Esophagus squamous epithelium (tissue), 5 donors: ENCODE measurements at regions not wholly inside any gene's neighbourhood (a gene's known extent, or its start where the extent isn't known, plus 50 kb on each side); places are given as distances from the start of the nearest gene placed in this dataset.
A peak's percentile ranks its signal among the peaks of the same experiment; 100 is the strongest.

Source experiments
- DNase-seq: peaks from one replicate; lab custom pipeline; 2025; lab: John Stamatoyannopoulos, UW
- H3K27ac ChIP-seq, 4 donors: fragments of 200-600 bp; sonication (generic); one replicate each; pipeline ENCODE4 v1.5.1; 2016 to 2019; ENCODE audit warnings: mild to moderate bottlenecking in 1 of 4
- H3K27me3 ChIP-seq, 4 donors: fragments of 200-600 bp; sonication (generic); 1 replicate in 3 of 4; 2 replicates in 1 of 4; pipeline versions ENCODE4 v1.5.1 to v1.6.0; 2017 to 2021; ENCODE audit warnings: antibody characterized with exemption in 1 of 4
- H3K36me3 ChIP-seq, 3 donors: fragments of 200-600 bp; sonication (generic); one replicate each; pipeline ENCODE4 v1.5.1; 2016 to 2019
- H3K4me1 ChIP-seq, 3 donors: fragments of 200-600 bp; sonication (generic); one replicate each; pipeline ENCODE4 v1.5.1; 2017 to 2019
- H3K4me3 ChIP-seq, 4 donors: fragments of 200-600 bp; sonication (generic); 1 replicate in 3 of 4; 2 replicates in 1 of 4; pipeline ENCODE4 v1.5.1; 2016 to 2019; ENCODE audit warnings: mild to moderate bottlenecking in 2 of 4, moderate library complexity in 1 of 4
- H3K9me3 ChIP-seq, 3 donors: fragments of 200-600 bp; sonication (generic); one replicate each; pipeline ENCODE4 v1.5.1; 2016 to 2019
- POLR2A ChIP-seq, 4 donors: fragments of 450-650 bp; IDR thresholded peaks; one replicate each; pipeline ENCODE4 v1.6.1; 2017; ENCODE audit warnings: antibody characterized with exemption in 4 of 4, mild to moderate bottlenecking in 4 of 4, moderate library complexity in 3 of 4
- WGBS, 2 donors: methylation state at CpG; one replicate each; pipeline ENCODE4 v1.1.5; 2018; 5-methylcytosine and 5-hydroxymethylcytosine counted together
- intact Hi-C: fragments of 100-400 bp; cut with DNase I; formaldehyde crosslinking; loops from one replicate; pipeline ENCODE4 v1.15.0; 2022
- TF ChIP-seq, protein P1 (sequence below), 6 experiments: fragments of 450-650 bp in 4 of 6; fragments of 200-600 bp in 2 of 6; sonication (generic) in 2 of 6; IDR thresholded peaks; one replicate each; pipeline ENCODE4 v1.5.1; 2016 to 2019; ENCODE audit warnings: antibody characterized with exemption in 6 of 6, mild to moderate bottlenecking in 4 of 6, moderate library complexity in 4 of 6
- donor health status: DM: yes; HTN: yes; CAD: no.

DNA sequence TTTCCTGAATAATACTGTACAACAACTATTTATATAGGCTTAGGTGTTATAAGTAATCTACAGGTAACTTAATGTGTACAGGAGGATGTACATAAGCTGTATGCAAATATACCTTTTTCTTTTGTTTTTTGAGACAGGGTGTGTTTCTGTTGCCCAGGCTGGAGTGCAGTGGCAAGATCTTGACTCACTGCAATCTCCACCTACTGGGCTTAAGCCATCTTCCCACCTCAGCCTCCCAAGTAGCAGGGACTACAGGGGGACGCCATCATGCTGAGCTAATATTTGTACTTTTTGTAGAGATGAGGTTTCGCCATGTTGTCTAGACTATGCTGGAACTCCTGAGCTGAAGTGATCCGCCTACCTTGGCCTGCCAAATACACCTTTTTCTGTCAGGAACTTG lies 191.7 kb upstream of the ZNF217 start:
- Histone ChIP-seq H3K4me3 (no peak overlapping the region), H3K27ac (peak overlapping the region; percentile 77 to 86 (median 80)), H3K9me3 (no peaks in the 10 kb centered on the region), H3K4me1 (peaks cover 11 to 44% (median 21%) of the 10 kb centered on the region in 3 donors), H3K36me3 (no peaks in the 10 kb centered on the region), H3K27me3 (no peaks in the 10 kb centered on the region)
- intact Hi-C loops = no loop called here
- no peak for TF ChIP-seq POLR2A (IDR thresholded peaks at IDR 0.05)
- TF ChIP-seq, protein P1, sequence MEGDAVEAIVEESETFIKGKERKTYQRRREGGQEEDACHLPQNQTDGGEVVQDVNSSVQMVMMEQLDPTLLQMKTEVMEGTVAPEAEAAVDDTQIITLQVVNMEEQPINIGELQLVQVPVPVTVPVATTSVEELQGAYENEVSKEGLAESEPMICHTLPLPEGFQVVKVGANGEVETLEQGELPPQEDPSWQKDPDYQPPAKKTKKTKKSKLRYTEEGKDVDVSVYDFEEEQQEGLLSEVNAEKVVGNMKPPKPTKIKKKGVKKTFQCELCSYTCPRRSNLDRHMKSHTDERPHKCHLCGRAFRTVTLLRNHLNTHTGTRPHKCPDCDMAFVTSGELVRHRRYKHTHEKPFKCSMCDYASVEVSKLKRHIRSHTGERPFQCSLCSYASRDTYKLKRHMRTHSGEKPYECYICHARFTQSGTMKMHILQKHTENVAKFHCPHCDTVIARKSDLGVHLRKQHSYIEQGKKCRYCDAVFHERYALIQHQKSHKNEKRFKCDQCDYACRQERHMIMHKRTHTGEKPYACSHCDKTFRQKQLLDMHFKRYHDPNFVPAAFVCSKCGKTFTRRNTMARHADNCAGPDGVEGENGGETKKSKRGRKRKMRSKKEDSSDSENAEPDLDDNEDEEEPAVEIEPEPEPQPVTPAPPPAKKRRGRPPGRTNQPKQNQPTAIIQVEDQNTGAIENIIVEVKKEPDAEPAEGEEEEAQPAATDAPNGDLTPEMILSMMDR (IDR thresholded peaks at IDR 0.05) = peak in 2 of 6 experiments; percentile 20 to 59
- 55 to 76% methylated on average over 3 of the region's 3 CpGs for WGBS, 2 donors
- no peak for DNase-seq

DNA sequence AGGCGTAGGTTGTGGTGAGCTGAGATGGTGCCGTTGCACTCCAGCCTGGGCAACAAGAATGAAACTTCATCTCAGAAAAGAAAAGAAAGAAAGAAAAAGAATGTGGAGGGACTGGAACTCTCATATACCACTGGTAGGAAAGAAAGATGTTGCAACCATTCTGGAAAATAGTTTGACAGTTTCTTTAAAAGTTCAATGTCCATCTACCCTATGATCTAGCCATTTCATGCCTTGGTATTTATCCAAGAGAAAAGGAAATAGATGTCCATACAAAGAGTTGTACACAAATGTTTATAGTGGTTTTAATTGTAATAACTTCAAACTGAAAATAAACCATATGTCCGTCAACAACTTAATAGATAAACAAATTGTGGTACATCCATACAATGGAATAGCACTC lies 190.1 kb upstream of the ZNF217 start:
- DNase-seq = no peak
- no peak for TF ChIP-seq POLR2A (IDR thresholded peaks at IDR 0.05)
- TF ChIP-seq, protein P1 (IDR thresholded peaks at IDR 0.05) = no peak
- H3K9me3 ChIP-seq = no peaks in the 10 kb centered on the region
- no peaks in the 10 kb centered on the region for H3K36me3 ChIP-seq
- no peaks in the 10 kb centered on the region for H3K27me3 ChIP-seq
- intact Hi-C loops = no loop called here
- no peak overlapping the region for H3K4me3 ChIP-seq
- peaks cover 7 to 28% (median 18%) of the 10 kb centered on the region in 3 donors for H3K4me1 ChIP-seq
- H3K27ac ChIP-seq = no peak overlapping the region
- WGBS, 2 donors = 64 to 87% methylated on average over 2 to 3 of the region's 3 CpGs

- no peaks in the 10 kb centered on the region for H3K9me3 ChIP-seq
- DNase-seq = no peak
- intact Hi-C loops = no loop called here
- no peak for TF ChIP-seq POLR2A (IDR thresholded peaks at IDR 0.05)
- TF ChIP-seq, protein P1 (IDR thresholded peaks at IDR 0.05) = no peak
- no peaks in the 10 kb centered on the region for H3K36me3 ChIP-seq
- no peaks in the 10 kb centered on the region for H3K27me3 ChIP-seq
- H3K4me1 ChIP-seq = peaks cover 7 to 31% (median 18%) of the 10 kb centered on the region in 3 donors
- WGBS, 2 donors = 93 to 94% methylated on average over 4 of the region's 4 CpGs
- no peak overlapping the region for H3K4me3 ChIP-seq
- H3K27ac ChIP-seq = no peak overlapping the region
Observed at GRCh38 chr20:53782612-53783246, 189.1 kb upstream of the ZNF217 start.

DNA sequence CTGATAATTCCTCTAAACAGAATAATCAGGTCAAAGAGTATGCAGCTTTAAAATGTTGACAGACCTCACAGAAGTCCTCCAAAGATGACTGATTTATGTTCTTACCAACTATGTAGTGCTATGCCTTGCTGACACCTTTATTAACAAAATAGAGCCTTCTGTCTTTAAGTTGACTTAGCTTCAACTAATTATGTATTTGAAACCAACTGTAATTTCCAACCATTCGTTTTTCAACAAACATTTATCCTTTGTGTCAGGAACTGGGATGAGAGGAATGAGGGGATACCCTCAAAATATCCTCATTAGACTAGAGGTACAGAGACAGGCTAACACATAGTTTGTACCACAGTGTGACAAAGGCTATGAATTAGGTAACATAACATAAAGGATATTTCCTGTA lies 186.2 kb upstream of the ZNF217 start:
- H3K36me3 ChIP-seq = no peaks in the 10 kb centered on the region
- H3K4me1 ChIP-seq = peaks cover 0 to 6% (median 0%) of the 10 kb centered on the region in 3 donors
- H3K27ac ChIP-seq = no peak overlapping the region
- DNase-seq = no peak
- no peaks in the 10 kb centered on the region for H3K27me3 ChIP-seq
- H3K4me3 ChIP-seq = no peak overlapping the region
- intact Hi-C loops = no loop called here
- no peak for TF ChIP-seq POLR2A (IDR thresholded peaks at IDR 0.05)
- TF ChIP-seq, protein P1 (IDR thresholded peaks at IDR 0.05) = no peak
- 36 to 42% methylated on average over 1 of the region's 1 CpG for WGBS, 2 donors
- no peaks in the 10 kb centered on the region for H3K9me3 ChIP-seq

DNA sequence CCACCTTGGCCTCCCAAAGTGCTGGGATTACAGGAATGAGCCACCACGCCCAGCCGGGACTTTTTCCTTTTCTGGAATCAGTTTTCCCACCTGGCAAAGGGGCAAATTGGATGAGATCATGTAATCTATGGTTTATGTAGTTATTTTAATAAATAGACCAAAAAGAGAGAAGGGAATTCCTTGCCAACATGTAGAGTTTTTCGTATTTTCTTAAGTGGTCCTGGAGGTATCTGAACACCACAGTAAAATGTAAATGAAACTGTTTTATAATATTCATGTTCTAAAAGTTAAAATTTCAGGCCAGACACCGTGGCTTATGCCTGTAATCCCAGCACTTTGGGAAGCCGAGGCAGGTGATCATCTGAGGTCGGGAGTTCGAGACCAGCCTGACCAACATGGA lies 185.1 kb upstream of the ZNF217 start:
- H3K4me3 ChIP-seq = no peak overlapping the region
- TF ChIP-seq, protein P1 (IDR thresholded peaks at IDR 0.05) = no peak
- TF ChIP-seq POLR2A (IDR thresholded peaks at IDR 0.05) = no peak
- WGBS, 2 donors = 85 to 96% methylated on average over 7 of the region's 7 CpGs
- H3K4me1 ChIP-seq = peaks cover 0 to 17% (median 6%) of the 10 kb centered on the region in 3 donors
- no peak for DNase-seq
- no peaks in the 10 kb centered on the region for H3K27me3 ChIP-seq
- no peak overlapping the region for H3K27ac ChIP-seq
- intact Hi-C loops = no loop called here
- no peaks in the 10 kb centered on the region for H3K9me3 ChIP-seq
- H3K36me3 ChIP-seq = no peaks in the 10 kb centered on the region
